Inferior parietal cortex (tissue), 1 donor: ENCODE measurements at regions not wholly inside any gene's neighbourhood (a gene's known extent, or its start where the extent isn't known, plus 50 kb on each side); places are given as distances from the start of the nearest gene placed in this dataset.
"Not testable (repeated sequence)": the region's sequence is repeated elsewhere in the genome, so short reads cannot be mapped to it uniquely, and the experiment has no call there.

ENCODE experiments used
- DNase-seq: peaks from one replicate; pipeline ENCODE4 v3.0.0-alpha.2; 2016; ENCODE audit errors: extremely low spot score

DNA sequence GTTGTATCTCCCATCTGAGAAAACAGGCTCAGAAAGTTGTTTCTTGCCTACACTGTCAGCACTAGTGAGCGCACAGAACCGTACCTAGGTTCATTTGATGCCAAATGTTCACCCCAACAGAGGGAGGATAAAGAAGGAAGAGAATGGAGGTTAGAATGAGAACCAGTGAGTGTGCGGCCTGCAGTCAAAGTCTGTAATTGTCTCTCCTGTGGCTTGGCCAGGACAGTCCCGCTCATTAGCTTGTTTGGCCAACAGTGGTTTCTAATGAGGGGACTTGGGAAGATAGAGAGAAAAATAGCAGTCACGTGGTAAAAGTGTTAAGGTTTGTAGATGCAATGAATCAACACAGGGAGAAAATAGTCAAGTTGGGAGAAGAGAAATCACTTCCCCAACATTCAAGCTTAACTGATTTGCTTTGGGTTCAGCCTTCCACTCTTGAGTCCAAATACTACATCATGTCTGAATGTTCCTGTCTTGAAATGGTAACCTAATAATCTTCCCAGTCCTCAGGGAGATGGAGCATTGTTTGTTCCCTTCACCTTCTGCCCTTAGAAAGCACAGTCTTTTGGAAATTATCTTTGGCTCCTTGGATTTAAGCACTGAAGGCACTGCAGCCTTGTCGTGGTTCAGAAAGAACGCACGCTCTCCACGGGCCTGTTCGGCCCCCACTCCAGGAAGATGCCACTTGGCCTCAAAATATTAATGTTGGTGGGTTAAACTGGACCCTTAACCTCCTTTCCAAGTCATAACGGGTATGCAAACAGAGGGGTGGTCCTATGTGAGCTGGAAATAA is 360.4 kb upstream of the ZNF32 start:
- no peak for DNase-seq

DNA sequence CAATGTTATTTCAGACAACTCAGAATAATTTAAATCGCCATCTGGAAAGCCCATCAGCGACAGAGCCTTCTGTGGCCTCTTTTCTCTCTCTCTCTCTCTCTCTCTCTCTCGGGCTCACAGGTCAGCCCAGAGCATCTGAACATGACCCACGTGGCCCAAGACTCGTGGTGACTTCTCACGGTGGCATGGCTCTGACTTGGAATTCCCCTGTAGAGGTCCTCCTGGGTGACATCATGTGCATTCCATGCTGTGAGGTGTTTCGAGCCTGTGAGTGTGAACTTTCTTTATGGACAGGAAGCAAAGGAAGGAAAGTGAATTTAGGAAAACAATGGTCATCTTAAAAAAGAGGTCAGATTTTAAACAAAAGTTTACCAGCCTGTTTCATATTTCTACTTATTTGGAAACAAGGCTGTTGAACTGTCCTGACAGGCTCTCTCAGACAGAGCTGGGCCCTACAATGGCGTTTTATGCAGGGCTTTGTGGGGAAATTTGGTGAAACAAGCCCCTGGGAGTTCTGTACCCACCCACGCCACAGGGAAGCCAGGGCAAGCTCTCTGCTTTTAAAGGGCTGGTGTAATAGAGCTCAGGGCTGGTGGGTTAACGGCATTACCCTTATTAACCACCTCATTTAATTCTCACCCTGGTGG is 359.7 kb upstream of the ZNF32 start:
- DNase-seq, result no peak

DNA sequence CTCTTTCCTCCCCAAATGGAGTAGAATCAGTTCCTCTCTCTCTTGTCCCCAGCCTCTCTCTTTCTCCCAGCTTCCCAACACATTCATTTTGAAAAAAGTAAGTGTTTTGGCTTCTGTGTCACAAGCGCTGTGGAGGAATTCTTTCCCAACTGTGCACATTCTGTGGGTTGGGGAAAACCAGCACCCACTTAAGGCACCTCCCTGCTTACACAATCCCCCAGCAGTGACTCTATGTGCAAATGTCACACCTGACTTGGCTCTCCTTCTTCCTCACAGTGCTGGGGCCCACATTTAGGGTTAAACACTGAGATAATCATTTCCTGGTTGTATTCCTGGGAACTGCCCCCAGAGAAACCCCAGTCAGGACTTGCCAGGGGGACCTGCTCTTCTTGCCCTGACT is 358.1 kb upstream of the ZNF32 start:
- no peak for DNase-seq

DNA sequence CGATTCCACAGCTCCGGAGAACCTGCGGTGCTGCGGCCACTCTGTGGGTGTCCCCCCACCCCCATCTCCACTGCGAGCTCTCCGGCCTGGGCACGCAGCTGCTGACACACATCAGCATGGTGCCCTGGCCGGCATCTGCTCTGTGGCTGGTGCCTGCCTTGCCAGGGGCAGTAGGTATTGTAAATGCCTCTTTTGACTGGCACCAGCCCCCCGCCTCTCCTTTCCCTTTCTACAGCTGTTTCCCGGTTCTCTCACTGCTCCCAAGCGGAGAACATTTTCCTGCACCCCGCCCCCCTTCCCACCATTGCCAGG is 357.1 kb upstream of the ZNF32 start:
- no peak for DNase-seq

DNA sequence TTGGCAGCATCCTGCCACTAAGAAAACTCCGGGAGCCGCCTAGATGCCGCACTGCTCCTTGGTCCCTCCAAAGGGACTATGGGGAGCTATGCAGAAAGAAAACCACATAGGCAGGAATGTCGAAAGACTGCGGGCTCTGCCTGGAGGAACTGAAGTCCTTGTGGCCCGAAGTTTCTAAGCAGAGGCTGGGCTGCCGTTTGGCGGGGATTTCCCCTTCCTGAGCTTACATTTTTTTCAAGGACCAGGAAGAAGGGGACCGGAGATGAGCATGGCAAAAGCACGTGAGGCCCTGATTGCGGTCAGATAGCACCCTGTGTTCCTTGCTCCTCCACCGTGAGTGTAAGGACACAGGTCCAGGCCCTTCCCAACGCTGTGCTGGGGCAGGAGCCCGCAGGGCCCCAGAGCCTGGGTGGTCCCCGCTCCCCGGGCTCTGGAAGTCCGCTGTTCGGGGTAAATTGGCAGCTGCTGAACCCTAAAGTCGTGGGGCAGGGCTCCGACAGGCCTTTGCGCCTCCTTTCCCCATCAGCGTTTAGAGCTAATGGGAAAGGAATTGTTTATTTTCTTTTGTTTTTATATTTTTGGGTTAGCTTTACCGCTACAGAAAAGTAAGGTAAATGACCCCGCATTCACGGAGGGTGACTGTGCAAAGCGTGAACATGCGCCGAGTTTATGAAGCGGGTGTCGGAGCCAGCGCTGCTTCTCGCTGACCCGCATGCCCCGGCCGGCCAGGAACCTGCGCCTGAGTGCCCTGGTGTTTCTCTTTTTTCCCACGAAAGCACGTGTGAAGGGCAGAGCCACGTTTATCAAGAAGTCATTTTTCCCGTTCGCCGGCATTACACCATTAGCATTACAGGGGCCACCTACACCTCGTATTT is 356.5 kb upstream of the ZNF32 start:
- DNase-seq, result no peak

DNA sequence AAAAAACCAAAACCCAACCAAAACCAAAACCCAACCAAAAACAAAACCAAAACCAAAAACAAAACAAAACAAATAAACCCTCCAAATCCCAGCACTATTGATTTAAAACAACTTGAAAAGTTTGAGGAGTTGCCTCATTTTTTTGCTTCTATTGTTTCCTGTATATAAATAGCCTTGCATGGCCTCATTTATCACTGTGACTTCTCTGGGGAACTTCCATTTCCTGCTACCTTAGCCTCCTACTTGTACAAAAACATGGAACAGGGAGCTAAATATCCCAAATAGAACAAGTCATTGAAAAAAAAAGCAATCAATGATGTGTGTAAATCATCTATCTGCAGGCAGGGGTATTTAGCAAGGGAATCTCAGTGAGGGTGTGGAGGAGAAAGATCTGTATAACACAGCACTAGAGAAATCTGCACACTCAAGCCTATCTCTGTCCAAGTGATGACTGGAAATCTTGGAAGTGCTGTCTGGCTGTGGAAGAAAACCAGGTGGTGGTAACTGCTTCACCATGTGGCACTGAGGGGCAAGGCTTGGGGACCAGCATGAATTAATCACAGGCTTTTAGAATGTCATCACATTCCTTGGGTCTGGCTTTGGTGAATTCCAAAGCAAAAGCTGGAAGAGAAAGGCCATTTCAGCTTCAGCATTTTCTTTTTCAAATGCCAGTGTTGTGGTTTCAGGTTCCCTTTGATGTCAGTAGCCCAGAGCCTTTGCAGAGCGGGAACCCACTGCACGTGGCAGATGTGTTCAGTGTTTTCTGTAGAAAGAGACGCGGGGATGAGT is 349.5 kb upstream of the ZNF32 start:
- no peak for DNase-seq

DNA sequence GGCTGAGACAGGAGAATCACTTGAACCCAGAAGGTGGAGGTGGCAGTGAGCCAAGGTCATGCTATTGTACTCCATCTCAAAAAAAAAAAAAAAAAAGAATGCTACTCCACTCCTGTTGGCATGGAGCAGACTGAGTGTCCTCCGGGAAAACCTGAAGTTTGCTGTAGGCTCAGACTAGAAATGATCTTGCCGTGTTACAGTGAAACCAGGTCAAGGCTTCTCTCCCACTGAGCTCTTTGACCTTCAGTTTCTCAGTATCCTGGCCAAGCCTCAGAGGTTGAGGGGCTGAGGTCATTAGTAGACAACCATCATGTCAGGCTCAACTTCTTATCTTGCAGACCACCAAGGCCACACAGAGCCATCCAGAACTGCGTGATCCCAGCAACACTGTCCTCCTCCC is 348.6 kb upstream of the ZNF32 start:
- no peak for DNase-seq

DNA sequence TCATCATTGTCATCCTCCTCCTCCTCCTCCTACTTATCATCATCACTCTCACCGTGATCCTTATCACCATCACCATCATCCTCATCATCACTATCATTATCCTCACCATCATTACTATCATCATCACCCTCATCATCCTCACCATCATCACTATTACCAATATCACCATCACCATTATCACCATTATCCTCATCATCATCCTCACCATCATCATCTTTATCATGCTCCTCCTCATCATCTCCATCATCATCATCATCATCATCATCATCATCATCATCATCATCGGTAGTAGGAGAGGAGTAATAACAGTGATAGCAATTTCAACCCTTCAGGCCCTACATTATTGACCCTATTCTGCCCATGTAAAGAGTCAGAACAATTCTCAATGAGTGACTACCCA is 345.9 kb upstream of the ZNF32 start:
- DNase-seq, result no peak

DNA sequence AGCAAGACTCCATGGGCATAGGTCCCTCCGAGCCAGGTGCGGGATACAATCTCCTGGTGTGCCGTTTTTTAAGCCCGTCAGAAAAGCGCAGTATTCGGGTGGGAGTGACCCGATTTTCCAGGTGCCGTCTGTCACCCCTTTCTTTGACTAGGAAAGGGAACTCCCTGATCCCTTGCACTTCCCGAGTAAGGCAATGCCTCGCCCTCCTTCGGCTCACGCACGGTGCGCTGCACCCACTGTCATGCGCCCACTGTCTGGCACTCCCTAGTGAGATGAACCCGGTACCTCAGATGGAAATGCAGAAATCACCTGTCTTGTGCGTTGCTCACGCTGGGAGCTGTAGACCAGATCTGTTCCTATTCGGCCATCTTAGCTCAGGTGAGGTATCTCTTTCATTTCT is 344.1 kb upstream of the ZNF32 start:
- DNase-seq, result not testable (repeated sequence)

DNA sequence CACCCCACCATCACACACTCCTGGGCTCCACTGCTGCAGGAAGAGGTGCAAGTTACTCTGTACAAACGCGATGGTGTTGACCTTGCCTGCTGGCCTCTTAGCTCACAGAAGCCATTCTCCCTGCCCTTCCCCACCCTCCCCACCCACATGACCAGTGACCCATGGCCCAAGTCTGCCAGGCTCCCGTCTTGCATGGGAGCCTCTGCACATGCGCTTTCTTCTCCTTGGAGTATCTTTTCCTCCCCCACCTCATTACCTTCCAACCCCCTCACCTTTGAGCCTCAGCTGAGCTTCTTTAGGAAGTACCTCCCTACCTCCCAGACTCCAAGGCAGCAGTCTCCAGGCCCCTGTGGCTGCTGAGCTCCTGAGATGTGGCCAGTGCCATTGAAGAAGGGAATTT is 337.7 kb upstream of the ZNF32 start:
- no peak for DNase-seq

DNA sequence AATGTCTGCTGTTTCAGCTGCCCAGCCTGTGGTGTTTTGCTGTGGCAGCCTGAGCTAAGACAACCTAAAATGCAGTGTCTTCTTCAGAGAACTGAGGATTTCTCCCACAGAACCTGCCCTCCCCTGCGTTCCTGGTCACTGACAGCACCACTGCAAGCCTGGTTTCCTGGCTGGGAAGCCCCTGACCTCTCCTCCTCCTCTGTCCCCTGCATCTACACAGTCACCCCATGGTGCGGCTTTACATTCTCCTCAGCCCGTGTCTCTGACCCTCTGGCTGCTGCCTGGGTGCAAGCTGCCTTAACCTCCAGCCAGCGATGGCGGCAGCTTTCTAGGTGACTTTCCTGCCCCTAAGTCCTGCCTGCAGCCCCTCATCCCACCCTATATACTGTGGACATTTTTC is 337.3 kb upstream of the ZNF32 start:
- no peak for DNase-seq

DNA sequence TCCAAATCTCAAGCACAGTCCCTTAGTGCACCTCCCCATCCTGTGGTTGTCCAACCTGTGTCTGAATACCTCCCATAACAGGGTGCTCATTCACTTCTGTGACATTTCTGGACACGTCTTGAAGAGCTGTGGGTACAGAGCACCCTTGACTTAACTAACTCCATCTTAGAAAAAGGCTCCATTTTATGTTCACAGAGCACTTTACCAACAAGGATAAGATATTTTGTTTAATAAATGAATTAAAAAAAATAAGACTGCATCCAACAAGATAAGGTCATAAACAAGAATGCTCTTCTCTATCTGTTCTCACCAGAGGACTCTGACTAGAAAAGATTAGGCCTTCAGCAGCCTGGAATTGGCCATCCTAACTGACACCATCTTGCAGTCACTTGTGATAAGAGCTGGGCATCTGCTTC is 335.2 kb upstream of the ZNF32 start:
- no peak for DNase-seq

DNA sequence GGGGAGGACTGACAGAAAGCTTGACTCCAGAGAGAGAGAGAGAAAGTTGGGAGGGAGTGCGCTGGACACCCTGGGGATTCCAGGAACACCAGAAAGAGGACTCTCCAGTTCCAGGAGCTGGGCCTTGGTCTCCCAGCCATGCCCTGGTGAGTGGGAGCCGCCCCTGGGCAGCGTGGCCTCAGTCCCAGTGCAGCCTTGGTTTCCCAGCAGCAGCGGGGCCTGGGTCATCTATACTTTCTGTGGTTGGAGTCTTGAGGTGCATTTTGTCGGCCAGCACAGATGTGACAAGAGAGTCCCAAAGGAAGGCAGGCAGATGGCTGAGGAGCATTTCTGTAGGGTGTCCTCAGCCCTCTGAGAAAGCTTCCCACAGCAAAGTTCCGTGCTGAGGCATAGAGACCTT is 334.7 kb upstream of the ZNF32 start:
- no peak for DNase-seq

DNA sequence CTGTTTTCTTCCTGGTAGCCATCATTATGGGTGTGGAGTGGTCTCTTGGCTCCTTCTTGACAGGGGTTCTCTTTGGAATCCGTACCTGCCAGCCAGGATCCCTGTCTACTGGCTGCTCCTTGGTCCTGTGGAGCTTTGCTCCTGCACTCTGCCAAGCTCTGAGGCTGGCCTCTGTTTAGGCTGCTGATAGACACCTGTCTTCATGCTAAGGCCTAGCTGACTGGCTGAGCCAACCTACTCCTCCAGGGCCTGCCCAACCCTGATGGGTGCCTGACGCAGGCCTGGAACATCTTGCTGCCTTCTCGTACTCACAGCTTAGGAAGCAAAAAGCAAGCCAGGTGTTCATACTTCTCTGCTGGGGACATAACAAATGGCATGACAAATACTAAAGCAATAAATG is 333.6 kb upstream of the ZNF32 start:
- DNase-seq, result no peak

DNA sequence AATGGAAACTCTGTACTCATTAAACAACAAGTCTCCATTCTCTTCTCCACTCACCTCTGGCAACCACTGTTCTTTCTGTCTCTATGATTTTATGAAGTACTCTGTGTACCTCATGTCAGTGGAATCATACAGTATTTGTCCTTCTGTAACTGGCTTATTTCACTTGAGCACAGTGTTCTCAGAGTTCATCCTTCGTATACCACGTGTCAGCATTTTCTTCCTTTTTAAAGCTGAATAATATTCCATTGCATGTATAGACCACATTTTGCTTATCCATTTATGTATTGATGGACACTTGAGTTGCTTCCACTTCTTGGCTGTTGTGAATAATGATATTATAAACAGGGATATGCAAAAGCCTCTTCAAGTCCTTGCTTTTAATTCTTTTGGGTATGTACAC is 333.0 kb upstream of the ZNF32 start:
- no peak for DNase-seq

DNA sequence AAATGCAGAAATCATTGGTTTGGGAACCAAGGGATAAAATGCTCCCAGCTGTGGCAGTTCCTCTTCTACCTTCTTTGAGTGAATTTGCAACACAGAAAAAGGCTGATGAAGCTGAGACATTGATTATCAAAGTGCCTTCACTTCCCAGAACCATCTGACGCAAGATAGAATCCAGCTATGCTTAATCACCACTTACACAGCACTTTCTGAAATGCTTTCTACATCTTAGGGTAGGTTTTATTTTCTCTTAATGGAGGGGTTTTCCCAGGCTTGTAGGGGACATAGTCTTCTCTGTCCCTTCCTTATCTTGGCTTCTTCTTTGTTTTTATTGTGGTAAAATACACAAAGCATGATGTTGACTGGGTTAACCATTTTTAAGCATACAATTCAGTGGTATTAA is 332.6 kb upstream of the ZNF32 start:
- no peak for DNase-seq

DNA sequence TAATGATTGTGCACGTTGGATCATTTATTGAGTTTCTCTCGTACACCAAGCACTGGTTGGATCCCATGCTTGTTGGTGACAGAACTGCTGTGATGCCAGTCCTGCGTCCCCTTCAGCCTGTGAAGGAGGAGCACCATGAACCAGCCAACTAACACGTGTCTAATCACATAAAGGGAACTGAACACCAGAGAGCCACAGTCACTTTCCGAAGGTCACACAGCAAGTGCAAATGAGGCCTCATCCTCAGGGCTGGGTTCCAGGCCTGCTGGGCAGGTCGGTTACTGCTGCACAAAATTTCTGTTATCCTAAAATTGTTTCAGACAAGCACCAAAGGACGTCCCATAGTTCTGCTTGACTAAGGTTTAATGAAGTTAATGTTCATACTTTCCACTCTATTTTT is 332.0 kb upstream of the ZNF32 start:
- DNase-seq, result no peak

DNA sequence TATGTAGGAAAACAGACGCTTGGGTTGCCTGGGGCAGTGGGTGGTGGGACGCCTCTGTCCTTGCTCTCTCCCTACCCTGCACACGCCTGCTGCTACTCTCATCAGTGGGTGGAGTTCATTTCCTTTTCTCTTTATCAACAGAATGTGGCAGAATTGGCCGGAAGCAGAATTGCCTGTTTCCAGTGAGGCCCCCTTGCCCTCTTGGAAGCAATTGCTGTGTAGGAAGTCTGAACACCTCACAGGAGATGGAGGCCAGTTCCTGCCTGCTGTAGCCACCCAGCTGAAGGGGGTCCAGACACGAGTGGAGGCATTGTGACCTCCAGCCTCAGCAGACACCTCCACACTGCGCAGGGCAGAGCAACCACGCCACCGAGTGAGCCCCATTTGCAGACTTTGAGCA is 331.6 kb upstream of the ZNF32 start:
- no peak for DNase-seq

DNA sequence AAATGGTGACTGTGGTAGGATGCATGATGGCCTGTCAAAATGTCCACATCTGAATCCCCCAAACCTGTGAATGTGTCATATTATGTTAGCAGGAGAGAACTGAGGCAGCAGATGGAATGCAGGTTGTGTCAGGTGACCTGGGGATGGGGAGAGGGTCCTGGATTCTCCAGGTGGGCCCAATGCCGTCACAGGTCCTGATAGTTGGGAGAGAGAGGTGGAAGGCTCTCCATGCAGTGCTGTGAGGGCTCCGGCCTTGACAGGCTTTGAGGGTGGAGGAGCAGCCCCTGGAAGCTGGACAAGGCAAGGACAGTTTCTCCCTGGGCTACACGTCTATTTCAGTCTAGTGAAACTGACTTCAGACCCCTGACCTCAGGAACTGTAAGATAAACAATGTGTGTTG is 330.9 kb upstream of the ZNF32 start:
- DNase-seq, result no peak

DNA sequence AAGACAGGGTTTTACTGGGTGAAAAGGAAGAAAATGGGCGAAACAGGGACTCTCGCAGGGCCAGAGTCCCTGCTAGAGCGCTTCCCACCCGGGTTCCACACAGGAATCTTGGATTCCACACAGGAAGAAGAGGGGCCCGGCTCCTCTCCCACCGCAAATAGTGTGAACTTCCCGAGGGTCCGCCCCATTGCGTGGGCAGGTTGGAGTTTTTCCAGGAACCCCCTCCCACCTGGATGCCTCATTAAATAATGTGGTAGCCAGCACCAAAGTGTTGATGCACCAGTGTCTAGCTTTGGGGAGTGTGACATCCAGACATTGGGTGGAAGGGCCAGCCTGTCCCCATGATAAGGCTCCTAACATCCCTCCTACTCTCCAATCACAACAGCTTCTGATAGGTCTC is 330.3 kb upstream of the ZNF32 start:
- DNase-seq, result no peak

DNA sequence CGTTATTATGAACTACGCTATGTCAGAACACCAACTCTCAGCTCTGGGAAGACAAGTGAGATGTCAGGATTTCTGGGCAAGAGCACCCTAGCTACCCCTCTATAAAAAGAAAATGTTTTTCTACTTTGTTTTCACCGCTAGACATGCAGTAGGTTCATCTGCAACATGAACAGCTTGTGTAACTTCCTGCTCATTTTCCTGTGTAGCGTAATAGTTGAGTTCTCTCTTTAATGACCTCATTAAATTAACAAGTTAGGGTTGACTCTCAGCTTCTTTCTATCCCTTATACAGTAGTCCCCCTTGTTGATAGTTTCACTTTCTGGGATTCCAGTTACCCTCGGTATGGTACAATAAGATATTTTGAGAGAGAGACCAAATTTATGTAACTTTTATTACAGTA is 329.4 kb upstream of the ZNF32 start:
- DNase-seq, result no peak

DNA sequence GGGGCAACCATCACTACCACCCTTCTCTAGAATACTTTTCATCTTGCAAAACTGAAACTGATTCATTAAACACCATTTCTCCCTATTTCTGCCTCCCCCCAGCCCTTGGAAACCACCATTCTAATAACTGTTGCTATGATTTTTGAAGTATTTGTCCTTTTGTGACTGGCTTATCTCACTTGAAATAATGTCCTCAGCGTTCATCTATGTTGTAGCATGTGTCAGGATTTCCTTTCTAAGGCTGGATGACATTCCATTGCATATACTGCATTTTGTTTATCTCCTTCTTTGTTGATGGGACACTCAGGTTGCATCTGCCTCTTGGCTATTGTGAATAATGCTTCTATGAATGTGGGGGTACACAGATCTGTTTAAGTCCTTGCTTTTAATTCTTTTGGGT is 327.6 kb upstream of the ZNF32 start:
- no peak for DNase-seq
